Frontal cortex (tissue), 3 donors: ENCODE measurements at regions not wholly inside any gene's neighbourhood (a gene's known extent, or its start where the extent isn't known, plus 50 kb on each side); places are given as distances from the start of the nearest gene placed in this dataset.
"Not testable (repeated sequence)": the region's sequence is repeated elsewhere in the genome, so short reads cannot be mapped to it uniquely, and the experiment has no call there.

Experiments
- DNase-seq, 2 donors: peaks; one replicate each; pipeline ENCODE4 v3.0.0; 2012; ENCODE audit warnings: low spot score in 2 of 2
- FAIRE-seq: peaks from 2 replicates; lab custom pipeline; 2012; peaks lifted over from hg19 to GRCh38; lab: Jason Lieb, UNC
- donor health status: control.
- donor health status: control.
- donor health status: control.

- DNase-seq, result no peak
- FAIRE-seq, result no peak
Measured at GRCh38 chr5:15131909-15132308, 260.3 kb upstream of the ANKH start.

- no peak for DNase-seq
- no peak for FAIRE-seq
Measured at GRCh38 chr5:15124871-15125568, 253.4 kb upstream of the ANKH start.

- no peak for FAIRE-seq
Measured at GRCh38 chr5:15124461-15124860, 252.9 kb upstream of the ANKH start.

DNA sequence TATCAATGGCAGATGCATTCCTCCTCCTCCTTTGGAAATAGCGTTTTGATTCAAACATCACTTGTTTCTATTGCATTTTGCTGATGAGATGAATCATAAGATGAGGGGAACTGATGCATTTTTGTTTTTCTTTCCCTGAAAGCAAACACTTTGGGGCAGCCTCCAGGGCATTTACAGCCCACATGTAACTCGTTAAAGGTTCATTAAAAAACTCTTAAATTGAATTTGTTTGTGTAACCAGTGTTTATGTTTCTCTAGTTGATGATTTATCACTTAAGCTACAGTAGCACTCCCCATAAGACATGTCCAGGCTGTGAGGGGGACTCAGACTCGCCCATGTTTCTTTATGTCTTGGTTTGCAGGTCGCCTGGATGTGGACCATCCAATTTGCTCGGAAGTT is 246.1 kb upstream of the ANKH start:
- FAIRE-seq (no peak), DNase-seq (no peak)

More at GRCh38 chr5:15124461-15124860, 252.9 kb upstream of the ANKH start:
- no peak for DNase-seq

DNA sequence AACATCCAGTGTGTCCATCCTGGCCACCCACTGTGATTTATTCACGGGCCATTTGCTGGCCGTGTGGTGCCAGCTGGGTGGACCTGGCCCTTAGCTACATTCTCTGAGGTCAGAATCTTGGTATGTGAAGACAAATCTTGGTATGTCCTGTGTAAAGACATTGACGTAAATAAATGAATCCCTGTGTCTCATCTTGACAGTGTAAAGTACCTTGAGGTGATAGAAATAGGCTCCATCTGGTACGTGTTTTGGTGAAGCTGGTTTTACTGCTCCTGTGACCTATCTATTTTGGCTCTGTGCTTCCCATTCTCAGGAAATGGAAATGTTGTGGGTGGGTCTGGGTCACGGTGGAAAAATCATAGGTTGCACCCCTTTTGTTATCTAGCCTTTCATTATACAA is 245.4 kb upstream of the ANKH start:
- FAIRE-seq, result no peak

DNA sequence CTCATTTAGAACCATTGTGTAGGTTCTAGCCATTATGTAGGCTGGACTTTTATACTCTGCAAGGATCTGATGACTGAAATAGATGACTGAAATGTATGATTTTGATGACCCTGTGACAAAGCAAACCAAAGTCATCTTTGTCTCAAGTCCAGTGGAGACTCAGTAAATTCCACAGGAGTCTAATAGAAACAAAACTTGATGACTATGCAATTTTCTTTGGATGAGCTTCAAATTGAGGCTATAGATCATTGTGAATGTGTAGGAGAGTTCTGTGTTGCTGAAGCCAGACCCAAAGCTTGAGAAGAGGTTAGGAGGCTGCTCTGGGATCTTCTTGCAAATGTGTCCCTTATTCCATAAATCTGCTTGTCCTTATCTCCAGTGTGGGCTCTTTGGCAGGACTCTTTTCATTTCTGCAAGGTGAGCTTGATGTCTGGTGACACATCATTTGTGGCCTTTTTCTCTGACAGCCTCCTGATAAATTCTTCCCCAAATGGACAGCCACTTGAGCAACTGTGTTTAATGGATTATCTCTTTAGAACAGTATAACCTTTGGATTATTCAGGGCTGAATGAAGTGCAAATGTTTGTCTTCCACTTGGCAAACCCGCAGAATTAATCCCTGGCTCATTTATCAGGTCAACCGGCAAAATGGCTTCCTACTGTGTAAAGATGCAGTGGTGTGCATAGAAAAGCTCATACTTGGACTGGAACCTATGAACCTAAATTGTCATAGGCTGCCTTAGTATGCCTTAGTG is 235.1 kb upstream of the ANKH start:
- no peak for DNase-seq
- FAIRE-seq, result no peak

More for the DNA sequence above, 245.4 kb upstream of the ANKH start:
- no peak for DNase-seq

DNA sequence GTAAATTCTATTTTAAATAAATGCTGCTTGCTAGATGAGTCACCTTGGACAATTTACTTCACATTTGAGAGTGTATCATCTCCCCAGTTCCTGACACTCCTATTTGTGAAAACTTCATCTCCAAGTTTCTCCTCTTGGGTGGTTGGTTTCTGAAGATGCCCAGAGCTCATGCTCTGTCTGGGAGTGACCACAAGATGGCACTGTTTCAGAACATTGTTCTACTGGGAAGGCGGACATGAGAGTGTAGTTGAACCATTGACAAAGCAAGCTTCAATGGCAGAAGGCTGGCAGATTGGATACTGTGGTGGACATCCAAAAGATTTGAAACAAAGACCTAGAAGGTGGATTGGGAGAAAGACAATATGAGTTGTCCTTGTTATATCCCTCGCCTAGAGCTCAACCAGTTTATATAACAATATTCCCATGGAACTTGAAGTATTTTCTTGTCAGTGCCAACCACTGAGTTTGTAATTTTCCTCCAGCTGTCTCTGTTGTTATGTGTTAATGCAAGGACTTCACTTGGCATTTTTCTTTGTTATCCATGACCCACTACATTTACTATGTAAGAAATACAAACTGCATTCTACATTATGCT is 234.3 kb upstream of the ANKH start:
- peak in 1 of 2 donors; percentile 31 for DNase-seq
- FAIRE-seq, result no peak

GRCh38 chr5:15103864-15104263 is 232.3 kb upstream of the ANKH start:
- DNase-seq, result no peak
- FAIRE-seq, result no peak

GRCh38 chr5:15103130-15103529 is 231.6 kb upstream of the ANKH start:
- no peak for FAIRE-seq
- no peak for DNase-seq

DNA sequence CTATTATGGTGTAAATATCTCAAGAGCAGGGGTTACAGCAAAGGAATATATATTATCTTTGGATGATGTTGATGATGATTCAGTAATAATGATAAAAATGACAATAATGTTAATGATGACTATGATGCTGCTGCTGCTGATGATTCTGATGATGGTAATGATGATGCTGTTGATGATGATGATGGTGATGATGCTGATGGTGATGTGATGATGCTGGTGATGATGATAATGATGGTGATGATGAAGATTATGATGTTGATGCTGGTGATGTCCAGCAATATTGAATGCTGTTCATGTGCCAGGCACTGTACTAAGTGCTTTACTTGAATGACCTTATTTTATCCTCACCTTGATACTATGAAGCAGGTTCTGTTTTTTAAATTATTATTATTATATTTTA is 226.0 kb upstream of the ANKH start:
- FAIRE-seq (no peak), DNase-seq (no peak)

- FAIRE-seq, DNase-seq: not testable (repeated sequence)
Measured at GRCh38 chr5:15096686-15097085, 225.1 kb upstream of the ANKH start.

DNA sequence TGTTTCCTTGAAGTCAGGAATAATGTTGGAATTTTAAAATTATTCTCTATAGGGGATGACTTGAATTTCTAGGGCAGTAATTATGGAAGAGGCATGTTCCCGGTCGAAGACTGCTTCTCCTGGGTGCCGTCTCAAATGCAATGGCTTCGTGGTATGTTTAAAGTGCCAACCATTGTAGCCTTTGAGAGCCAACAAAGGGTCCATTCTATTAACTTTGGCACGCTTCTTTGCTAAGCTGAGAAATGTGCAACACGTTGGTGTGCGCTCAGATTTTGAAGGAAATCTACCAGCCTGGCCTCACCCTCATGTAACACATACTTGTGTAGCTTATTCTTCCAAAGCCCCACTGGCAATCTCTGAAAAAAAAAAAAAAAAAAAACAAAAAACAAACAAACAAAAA is 221.2 kb upstream of the ANKH start:
- FAIRE-seq (no peak), DNase-seq (peak; percentile 7 to 20)

- DNase-seq, result no peak
- FAIRE-seq, result no peak
Measured at GRCh38 chr5:15085671-15086070, 214.1 kb upstream of the ANKH start.

DNA sequence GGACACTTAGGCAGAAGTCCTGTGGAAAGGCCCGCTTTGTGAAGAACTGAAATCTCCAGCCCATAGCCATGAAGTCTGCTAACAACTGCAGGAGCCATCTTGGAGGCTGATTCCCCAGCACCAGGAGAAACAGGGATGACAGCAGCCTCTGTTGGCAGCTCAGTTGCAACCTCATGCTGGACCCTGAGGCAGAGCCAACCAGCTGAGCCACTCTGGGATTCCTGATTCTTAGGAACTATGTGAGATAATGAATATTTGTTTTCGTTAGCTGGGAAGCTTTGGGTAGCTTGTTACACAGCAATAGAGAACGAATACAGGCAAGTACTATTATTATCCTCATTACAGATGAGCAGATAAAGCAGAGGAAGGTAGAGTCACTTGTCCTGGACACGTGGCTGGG is 210.5 kb upstream of the ANKH start:
- no peak for DNase-seq

GRCh38 chr5:15080219-15080618 is 208.6 kb upstream of the ANKH start:
- FAIRE-seq (no peak), DNase-seq (no peak)

More for the DNA sequence above, 210.5 kb upstream of the ANKH start:
- no peak for FAIRE-seq

DNA sequence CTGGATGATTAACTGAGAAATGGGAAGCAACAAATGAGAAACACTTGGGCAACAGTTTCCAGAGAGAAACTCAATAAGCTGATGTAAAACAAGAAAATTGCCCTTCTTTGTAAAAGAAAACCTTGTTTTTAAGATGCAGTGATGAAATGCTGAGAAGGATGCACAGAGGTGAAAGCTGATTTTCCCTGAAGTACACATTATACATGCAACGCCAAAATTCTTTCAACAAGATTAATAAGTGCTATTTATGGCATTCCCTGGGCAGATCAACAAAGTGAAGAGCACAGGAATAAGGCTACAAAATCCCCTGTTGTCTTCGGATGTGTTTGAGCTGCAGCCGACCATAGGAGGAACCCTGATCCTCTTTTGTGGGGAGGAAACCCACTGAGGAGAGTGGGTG is 208.0 kb upstream of the ANKH start:
- DNase-seq, result no peak
- FAIRE-seq, result no peak

DNA sequence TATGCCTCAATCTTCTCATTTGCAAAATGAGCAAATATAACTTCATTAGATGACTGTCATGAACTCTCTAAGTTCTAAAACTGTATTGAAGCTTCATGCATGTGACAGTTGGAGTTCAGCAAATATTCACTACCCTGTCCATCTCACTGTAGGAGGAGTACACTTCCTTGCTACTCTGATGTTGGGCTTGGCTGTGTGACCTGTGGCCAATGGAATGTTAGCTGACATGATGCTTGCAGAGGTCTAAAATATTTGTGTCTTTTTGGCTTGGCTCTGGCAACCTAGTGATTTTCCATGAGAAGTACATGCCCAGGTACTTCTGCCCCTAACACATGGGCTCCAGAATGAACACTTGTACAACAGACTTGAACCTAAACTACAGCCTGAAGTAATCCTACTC is 203.1 kb upstream of the ANKH start:
- no peak for DNase-seq
- FAIRE-seq, result no peak

DNA sequence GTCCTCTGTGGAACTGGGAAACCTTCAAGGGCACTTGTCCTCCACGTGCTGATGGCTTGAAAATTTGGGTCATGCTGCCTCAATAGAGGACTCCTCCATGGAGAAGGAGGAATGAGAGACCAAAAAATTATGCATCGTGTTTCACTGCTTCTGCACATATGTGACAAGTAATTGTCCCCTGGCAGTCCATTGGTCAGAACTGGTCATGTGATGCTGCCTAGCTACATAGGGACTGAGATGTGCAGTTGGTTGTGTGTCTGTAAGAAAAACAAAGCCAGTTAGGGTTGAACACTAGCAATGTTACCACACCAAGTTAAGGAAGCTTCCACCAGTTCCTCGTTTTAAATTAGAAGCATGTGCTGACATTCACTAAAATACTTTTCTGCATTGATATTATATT is 201.9 kb upstream of the ANKH start:
- DNase-seq (no peak), FAIRE-seq (no peak)

GRCh38 chr5:15070907-15071306 is 199.3 kb upstream of the ANKH start:
- no peak for FAIRE-seq

GRCh38 chr5:15069407-15069905 is 197.9 kb upstream of the ANKH start:
- DNase-seq, result no peak
- FAIRE-seq, result no peak

More at GRCh38 chr5:15070907-15071306, 199.3 kb upstream of the ANKH start:
- no peak for DNase-seq

DNA sequence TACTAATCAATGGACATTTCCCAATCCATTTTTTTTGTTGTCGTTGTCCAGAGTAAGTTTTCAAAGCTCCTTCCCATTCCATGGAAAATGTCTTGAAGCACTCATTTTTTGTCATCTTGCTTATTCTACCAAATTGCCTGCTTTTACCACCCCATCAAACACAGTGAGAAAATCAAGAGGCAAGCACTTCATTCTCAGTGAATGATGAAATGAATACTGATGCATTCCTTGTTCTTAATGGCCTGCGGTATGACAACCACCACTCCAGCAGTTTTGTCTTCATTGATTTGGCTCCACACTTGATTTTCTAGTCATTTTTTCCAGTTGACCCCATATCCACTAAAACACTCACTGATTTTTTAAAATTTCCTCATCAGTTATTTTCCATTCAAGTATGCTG is 193.5 kb upstream of the ANKH start:
- no peak for DNase-seq
- FAIRE-seq, result no peak
